Loucy (cell line): ENCODE measurements at regions not wholly inside any gene's neighbourhood (a gene's known extent, or its start where the extent isn't known, plus 50 kb on each side); places are given as distances from the start of the nearest gene placed in this dataset.

Experiments
- H2AFZ ChIP-seq: fragments of 200-600 bp; sonication (generic); 2 replicates; pipeline ENCODE4 v1.6.0; 2016; ENCODE audit warnings: antibody characterized with exemption, mild to moderate bottlenecking, low read length, moderate library complexity
- H3F3A ChIP-seq: fragments of 200-600 bp; 2 replicates; pipeline ENCODE4 v1.6.0; 2016; ENCODE audit warnings: antibody characterized with exemption, low read depth, mild to moderate bottlenecking
- H3K27me3 ChIP-seq: fragments of 200-600 bp; sonication (generic); 2 replicates; pipeline ENCODE4 v1.6.1; 2014; ENCODE audit warnings: low read length, mild to moderate bottlenecking; ENCODE audit not compliant: insufficient read depth, poor library complexity, severe bottlenecking
- H3K36me3 ChIP-seq: fragments of 200-600 bp; sonication (generic); 2 replicates; pipeline ENCODE4 v1.6.1; 2016; ENCODE audit warnings: low read length; ENCODE audit not compliant: insufficient read depth
- H3K4me1 ChIP-seq: fragments of 200-600 bp; sonication (generic); 2 replicates; pipeline ENCODE4 v1.5.1; 2014; ENCODE audit warnings: low read length, mild to moderate bottlenecking; ENCODE audit not compliant: insufficient read depth, poor library complexity, severe bottlenecking
- H3K4me2 ChIP-seq: fragments of 200-600 bp; sonication (generic); 2 replicates; pipeline ENCODE4 v1.6.0; 2014; ENCODE audit warnings: antibody characterized with exemption, low read length, low read depth, mild to moderate bottlenecking; ENCODE audit not compliant: poor library complexity, severe bottlenecking
- H3K4me3 ChIP-seq: fragments of 200-600 bp; sonication (generic); 2 replicates; pipeline ENCODE4 v1.5.1; 2014; ENCODE audit warnings: low read length, mild to moderate bottlenecking, mixed read lengths; ENCODE audit not compliant: poor library complexity, severe bottlenecking
- H3K79me2 ChIP-seq: fragments of 200-600 bp; sonication (generic); 2 replicates; pipeline ENCODE4 v1.6.1; 2014; ENCODE audit warnings: low read length; ENCODE audit not compliant: insufficient read depth
- H3K9ac ChIP-seq: fragments of 200-600 bp; sonication (generic); 2 replicates; pipeline ENCODE4 v1.6.0; 2014; ENCODE audit warnings: mild to moderate bottlenecking, low read depth, low read length, moderate library complexity; ENCODE audit not compliant: poor library complexity, severe bottlenecking
- H3K9me2 ChIP-seq: fragments of 200-600 bp; sonication (generic); replicated peaks from 2 replicates; pipeline ENCODE4 v1.6.1; 2016; ENCODE audit warnings: low read depth, low read length, mixed read lengths
- H3K9me3 ChIP-seq: fragments of 200-600 bp; sonication (generic); 2 replicates; pipeline ENCODE4 v1.6.1; 2014; ENCODE audit warnings: mild to moderate bottlenecking, antibody characterized with exemption, low read length, low read depth; ENCODE audit not compliant: insufficient read depth
- H4K20me1 ChIP-seq: fragments of 200-600 bp; sonication (generic); 2 replicates; pipeline ENCODE4 v1.6.0; 2014; ENCODE audit warnings: antibody characterized with exemption, low read length, mild to moderate bottlenecking; ENCODE audit not compliant: insufficient read depth, poor library complexity, severe bottlenecking
- EZH2phosphoT487 ChIP-seq: fragments of 200-600 bp; IDR thresholded peaks from 2 replicates; pipeline ENCODE4 v1.6.1; 2018; ENCODE audit warnings: antibody characterized with exemption, mild to moderate bottlenecking, moderate library complexity, borderline replicate concordance
- TF ChIP-seq, protein P1 (sequence below): fragments of 200-600 bp; sonication (generic); conservative IDR thresholded peaks from 2 replicates; pipeline ENCODE4 v1.5.1; 2014; ENCODE audit warnings: mild to moderate bottlenecking, antibody characterized with exemption, low read length

DNA sequence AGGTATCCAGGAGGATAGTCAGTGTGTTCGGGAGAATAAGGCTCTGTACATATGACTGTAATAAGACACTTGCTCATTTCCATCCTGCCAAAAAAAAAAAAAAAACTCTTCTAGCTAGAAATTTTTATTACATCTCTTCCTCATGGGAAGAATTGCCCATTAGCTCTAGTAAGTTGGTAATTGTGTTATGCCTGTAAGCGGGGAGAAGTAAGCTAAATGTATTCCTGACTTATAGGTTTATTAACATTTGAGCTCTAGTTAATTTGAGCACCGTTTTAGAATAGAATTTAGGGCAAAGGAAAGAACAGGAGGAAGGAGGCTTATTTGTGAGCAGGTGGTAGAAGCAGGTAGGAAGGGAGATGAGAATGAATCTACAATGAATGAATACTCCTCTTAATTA is 1210.6 kb downstream of the SORCS1 start:
- Histone ChIP-seq H3K4me3 (no peak overlapping the region), H3K27me3 (no peaks in the 10 kb centered on the region), H4K20me1 (no peaks in the 10 kb centered on the region), H3K36me3 (no peaks in the 10 kb centered on the region), H3K4me1 (no peaks in the 10 kb centered on the region), H3K4me2 (no peak overlapping the region), H3K9me3 (no peaks in the 10 kb centered on the region), H3K9me2 (no peaks in the 10 kb centered on the region), H2AFZ (no peak overlapping the region), H3F3A (no peaks in the 10 kb centered on the region), H3K79me2 (no peaks in the 10 kb centered on the region), H3K9ac (no peak overlapping the region)
- TF ChIP-seq, protein P1, sequence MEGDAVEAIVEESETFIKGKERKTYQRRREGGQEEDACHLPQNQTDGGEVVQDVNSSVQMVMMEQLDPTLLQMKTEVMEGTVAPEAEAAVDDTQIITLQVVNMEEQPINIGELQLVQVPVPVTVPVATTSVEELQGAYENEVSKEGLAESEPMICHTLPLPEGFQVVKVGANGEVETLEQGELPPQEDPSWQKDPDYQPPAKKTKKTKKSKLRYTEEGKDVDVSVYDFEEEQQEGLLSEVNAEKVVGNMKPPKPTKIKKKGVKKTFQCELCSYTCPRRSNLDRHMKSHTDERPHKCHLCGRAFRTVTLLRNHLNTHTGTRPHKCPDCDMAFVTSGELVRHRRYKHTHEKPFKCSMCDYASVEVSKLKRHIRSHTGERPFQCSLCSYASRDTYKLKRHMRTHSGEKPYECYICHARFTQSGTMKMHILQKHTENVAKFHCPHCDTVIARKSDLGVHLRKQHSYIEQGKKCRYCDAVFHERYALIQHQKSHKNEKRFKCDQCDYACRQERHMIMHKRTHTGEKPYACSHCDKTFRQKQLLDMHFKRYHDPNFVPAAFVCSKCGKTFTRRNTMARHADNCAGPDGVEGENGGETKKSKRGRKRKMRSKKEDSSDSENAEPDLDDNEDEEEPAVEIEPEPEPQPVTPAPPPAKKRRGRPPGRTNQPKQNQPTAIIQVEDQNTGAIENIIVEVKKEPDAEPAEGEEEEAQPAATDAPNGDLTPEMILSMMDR, result no peak
- no peak for TF ChIP-seq EZH2phosphoT487

DNA sequence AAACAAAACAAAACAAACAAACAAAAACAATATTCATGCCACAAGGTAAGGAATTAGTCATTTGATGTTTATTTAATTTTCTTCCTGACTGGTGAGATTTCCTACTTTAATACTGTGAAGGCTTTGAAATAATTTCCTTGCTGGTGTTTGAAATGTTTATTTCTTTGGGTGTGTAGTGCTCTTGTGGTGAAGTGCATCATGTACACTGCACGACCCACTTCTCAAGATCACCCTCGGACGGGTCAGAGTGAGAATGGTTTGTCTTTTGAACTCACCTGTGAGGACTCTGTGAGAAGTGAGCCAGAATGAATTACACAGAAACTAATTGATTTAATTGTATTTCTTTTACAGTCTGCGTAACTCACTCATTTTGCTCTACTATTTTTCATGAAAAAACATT is 1211.5 kb downstream of the SORCS1 start:
- H3K9me3 ChIP-seq, result no peaks in the 10 kb centered on the region
- H3K9ac ChIP-seq, result no peak overlapping the region
- H4K20me1 ChIP-seq, result no peaks in the 10 kb centered on the region
- no peaks in the 10 kb centered on the region for H3K27me3 ChIP-seq
- H3K4me2 ChIP-seq, result no peak overlapping the region
- H3K36me3 ChIP-seq, result no peaks in the 10 kb centered on the region
- TF ChIP-seq, protein P1, result no peak
- TF ChIP-seq EZH2phosphoT487, result no peak
- no peaks in the 10 kb centered on the region for H3K9me2 ChIP-seq
- no peaks in the 10 kb centered on the region for H3K79me2 ChIP-seq
- no peaks in the 10 kb centered on the region for H3F3A ChIP-seq
- H2AFZ ChIP-seq, result no peak overlapping the region
- no peak overlapping the region for H3K4me3 ChIP-seq
- H3K4me1 ChIP-seq, result no peaks in the 10 kb centered on the region

DNA sequence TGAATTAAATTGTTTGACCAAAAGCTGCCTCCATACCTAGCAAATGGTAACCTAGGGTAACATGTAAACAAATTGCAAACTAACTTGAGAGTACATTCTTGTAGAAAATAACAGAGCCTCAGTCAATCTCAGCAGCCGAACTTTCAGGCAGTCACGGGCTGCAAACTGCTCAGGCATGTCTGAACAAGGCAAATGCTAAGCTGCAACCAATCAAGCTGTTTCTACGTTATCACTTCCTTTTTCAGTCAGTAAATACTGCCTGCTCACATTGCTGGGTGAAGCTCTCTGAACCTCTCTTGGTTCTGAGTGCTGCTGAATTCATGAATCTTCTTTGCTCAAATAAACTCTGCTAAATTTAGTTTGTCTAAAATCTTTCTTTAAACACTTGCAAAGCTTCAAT is 1212.4 kb downstream of the SORCS1 start:
- H2AFZ ChIP-seq, result no peak overlapping the region; the same call in 1 of the 2 replicates
- no peak for TF ChIP-seq EZH2phosphoT487
- TF ChIP-seq, protein P1, result no peak
- no peak overlapping the region for H3K4me2 ChIP-seq
- no peaks in the 10 kb centered on the region for H3K9me3 ChIP-seq
- H3K4me3 ChIP-seq, result no peak overlapping the region
- no peaks in the 10 kb centered on the region for H3K79me2 ChIP-seq
- no peaks in the 10 kb centered on the region for H3K27me3 ChIP-seq
- no peaks in the 10 kb centered on the region for H3K4me1 ChIP-seq
- no peaks in the 10 kb centered on the region for H3K9me2 ChIP-seq
- no peaks in the 10 kb centered on the region for H3K36me3 ChIP-seq
- H4K20me1 ChIP-seq, result no peaks in the 10 kb centered on the region
- H3K9ac ChIP-seq, result no peak overlapping the region
- H3F3A ChIP-seq, result no peaks in the 10 kb centered on the region
